WERI-Rb-1 (cell line): ENCODE measurements at regions not wholly inside any gene's neighbourhood (a gene's known extent, or its start where the extent isn't known, plus 50 kb on each side); places are given as distances from the start of the nearest gene placed in this dataset.

Source experiments
- DNase-seq: peaks from one replicate; pipeline ENCODE4 v3.0.0-alpha.2; 2020
- H3K27ac ChIP-seq: fragments of 250-450 bp; sonication (Bioruptor Pico); 2 replicates; pipeline ENCODE4 v1.5.1; 2020; ENCODE audit warnings: mild to moderate bottlenecking, moderate library complexity
- H3K27me3 ChIP-seq: fragments of 250-450 bp; sonication (Bioruptor Pico); 2 replicates; pipeline ENCODE4 v1.5.1; 2021; ENCODE audit warnings: mild to moderate bottlenecking, low read depth, moderate library complexity; ENCODE audit not compliant: insufficient read depth, severe bottlenecking
- H3K36me3 ChIP-seq: fragments of 250-450 bp; sonication (Bioruptor Pico); 2 replicates; pipeline ENCODE4 v1.5.1; 2020; ENCODE audit warnings: mild to moderate bottlenecking, moderate library complexity
- H3K4me3 ChIP-seq: 2 replicates; pipeline ENCODE4 v1.5.1; 2011; ENCODE audit warnings: low read depth, mild to moderate bottlenecking, control low read depth, low read length
- H3K9me3 ChIP-seq: fragments of 250-450 bp; sonication (Bioruptor Pico); 2 replicates; pipeline ENCODE4 v1.5.1; 2021; ENCODE audit warnings: mild to moderate bottlenecking, moderate library complexity; ENCODE audit not compliant: severe bottlenecking
- CTCF ChIP-seq: IDR thresholded peaks from 2 replicates; pipeline ENCODE4 v1.5.1; 2011; ENCODE audit warnings: low read depth, mild to moderate bottlenecking, control low read depth, inconsistent platforms, low read length

GRCh38 chr1:184199036-184199435 lies 147.5 kb downstream of the TSEN15 start:
- no peaks in the 10 kb centered on the region for H3K27me3 ChIP-seq
- no peak overlapping the region for H3K4me3 ChIP-seq
- H3K36me3 ChIP-seq: no peaks in the 10 kb centered on the region
- H3K27ac ChIP-seq: no peak overlapping the region
- DNase-seq: no peak
- H3K9me3 ChIP-seq: no peaks in the 10 kb centered on the region
- no peak for TF ChIP-seq CTCF

- no peak overlapping the region for H3K4me3 ChIP-seq
- DNase-seq: no peak
- no peak overlapping the region for H3K27ac ChIP-seq
- no peaks in the 10 kb centered on the region for H3K27me3 ChIP-seq
- no peaks in the 10 kb centered on the region for H3K9me3 ChIP-seq
- TF ChIP-seq CTCF: no peak
- no peaks in the 10 kb centered on the region for H3K36me3 ChIP-seq
Observed at GRCh38 chr1:184199438-184200085, 148.0 kb downstream of the TSEN15 start.

GRCh38 chr1:184208622-184209021 lies 157.1 kb downstream of the TSEN15 start:
- H3K27ac ChIP-seq: no peak overlapping the region
- no peak for TF ChIP-seq CTCF
- H3K4me3 ChIP-seq: no peak overlapping the region
- no peaks in the 10 kb centered on the region for H3K27me3 ChIP-seq
- DNase-seq: no peak
- no peaks in the 10 kb centered on the region for H3K9me3 ChIP-seq
- no peaks in the 10 kb centered on the region for H3K36me3 ChIP-seq

GRCh38 chr1:184210031-184210430 lies 158.5 kb downstream of the TSEN15 start:
- Histone ChIP-seq H3K36me3 (no peaks in the 10 kb centered on the region), H3K27me3 (no peaks in the 10 kb centered on the region), H3K27ac (no peak overlapping the region), H3K4me3 (no peak overlapping the region), H3K9me3 (no peaks in the 10 kb centered on the region)
- no peak for DNase-seq
- TF ChIP-seq CTCF: no peak

- no peaks in the 10 kb centered on the region for H3K36me3 ChIP-seq
- DNase-seq: no peak
- H3K4me3 ChIP-seq: no peak overlapping the region
- no peaks in the 10 kb centered on the region for H3K9me3 ChIP-seq
- no peaks in the 10 kb centered on the region for H3K27me3 ChIP-seq
- TF ChIP-seq CTCF: no peak
- no peak overlapping the region for H3K27ac ChIP-seq
Observed at GRCh38 chr1:184210862-184211261, 159.3 kb downstream of the TSEN15 start.
